ENCODE measurements at regions not wholly inside any gene's neighbourhood (a gene's known extent, or its start where the extent isn't known, plus 50 kb on each side); places are given as distances from the start of the nearest gene placed in this dataset.

- Histone ChIP-seq H3K9ac (ENCODE audit: insufficient read depth, low read length) (no peak overlapping the region), H2AFZ (ENCODE audit: low read length) (no peak overlapping the region), H3K36me3 (ENCODE audit: control insufficient read depth, insufficient read depth, low read length) (no peaks in the 10 kb centered on the region), H3K27me3 (ENCODE audit: control insufficient read depth, insufficient read depth, low read length) (no peaks in the 10 kb centered on the region), H3K4me2 (ENCODE audit: extremely low read depth, insufficient read depth, low read length) (no peak overlapping the region), H3K4me3 (replicated peaks in 1 of 4; ENCODE audit: control extremely low read depth in 1 of 4, insufficient read depth in 1 of 4, low read depth in 3 of 4, low read length in 4 of 4) (no peak overlapping the region), H3K27ac (ENCODE audit: insufficient read depth, low read length) (no peak overlapping the region), H3K9me3 (ENCODE audit: control insufficient read depth, insufficient read depth, low read depth, low read length) (no peaks in the 10 kb centered on the region), H3K79me2 (ENCODE audit: control insufficient read depth, insufficient read depth, low read length) (no peaks in the 10 kb centered on the region), H4K20me1 (ENCODE audit: control insufficient read depth, extremely low read depth, insufficient read depth, low read length) (no peaks in the 10 kb centered on the region), H3K4me1 (ENCODE audit: control insufficient read depth, extremely low read depth, insufficient read depth, low read length) (no peaks in the 10 kb centered on the region)
- TF ChIP-seq EZH2 (IDR thresholded peaks at IDR 0.05; ENCODE audit: low read length, missing control alignments) = no peak
- TF ChIP-seq, protein P1, sequence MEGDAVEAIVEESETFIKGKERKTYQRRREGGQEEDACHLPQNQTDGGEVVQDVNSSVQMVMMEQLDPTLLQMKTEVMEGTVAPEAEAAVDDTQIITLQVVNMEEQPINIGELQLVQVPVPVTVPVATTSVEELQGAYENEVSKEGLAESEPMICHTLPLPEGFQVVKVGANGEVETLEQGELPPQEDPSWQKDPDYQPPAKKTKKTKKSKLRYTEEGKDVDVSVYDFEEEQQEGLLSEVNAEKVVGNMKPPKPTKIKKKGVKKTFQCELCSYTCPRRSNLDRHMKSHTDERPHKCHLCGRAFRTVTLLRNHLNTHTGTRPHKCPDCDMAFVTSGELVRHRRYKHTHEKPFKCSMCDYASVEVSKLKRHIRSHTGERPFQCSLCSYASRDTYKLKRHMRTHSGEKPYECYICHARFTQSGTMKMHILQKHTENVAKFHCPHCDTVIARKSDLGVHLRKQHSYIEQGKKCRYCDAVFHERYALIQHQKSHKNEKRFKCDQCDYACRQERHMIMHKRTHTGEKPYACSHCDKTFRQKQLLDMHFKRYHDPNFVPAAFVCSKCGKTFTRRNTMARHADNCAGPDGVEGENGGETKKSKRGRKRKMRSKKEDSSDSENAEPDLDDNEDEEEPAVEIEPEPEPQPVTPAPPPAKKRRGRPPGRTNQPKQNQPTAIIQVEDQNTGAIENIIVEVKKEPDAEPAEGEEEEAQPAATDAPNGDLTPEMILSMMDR (conservative IDR thresholded peaks at IDR 0.05 in 1 of 2, IDR thresholded peaks at IDR 0.05 in 1 of 2; ENCODE audit: low read depth in 1 of 2, low read length in 2 of 2) = no peak
- DNase-seq (ENCODE audit: low read depth in 2 of 2) = no peak
Measured at GRCh38 chr15:97162805-97163495, 797.6 kb upstream of the ARRDC4 start.

DNA sequence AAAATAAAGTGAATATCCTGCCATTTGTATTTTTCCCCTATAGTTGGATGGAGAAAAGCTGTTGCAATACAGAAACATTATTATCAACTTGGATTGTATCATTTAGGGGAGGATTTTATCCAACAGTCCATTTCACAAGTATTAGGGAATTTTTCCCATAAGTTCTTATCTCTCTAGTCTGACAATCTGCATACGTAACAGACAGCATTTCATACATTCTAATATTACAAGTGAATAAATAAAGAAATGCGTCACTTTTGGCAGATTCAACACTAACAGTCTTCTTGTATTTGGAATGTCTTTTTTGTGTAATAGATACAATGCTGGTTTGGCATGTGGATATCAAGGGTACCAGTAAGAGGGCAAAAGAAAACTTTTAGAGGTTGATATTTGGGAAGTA is 795.3 kb upstream of the ARRDC4 start:
- no peaks in the 10 kb centered on the region for H3K4me1 ChIP-seq (ENCODE audit: control insufficient read depth, extremely low read depth, insufficient read depth, low read length)
- no peak overlapping the region for H3K4me2 ChIP-seq (ENCODE audit: extremely low read depth, insufficient read depth, low read length)
- no peaks in the 10 kb centered on the region for H3K36me3 ChIP-seq (ENCODE audit: control insufficient read depth, insufficient read depth, low read length)
- no peaks in the 10 kb centered on the region for H3K27me3 ChIP-seq (ENCODE audit: control insufficient read depth, insufficient read depth, low read length)
- no peak overlapping the region for H3K9ac ChIP-seq (ENCODE audit: insufficient read depth, low read length)
- no peaks in the 10 kb centered on the region for H4K20me1 ChIP-seq (ENCODE audit: control insufficient read depth, extremely low read depth, insufficient read depth, low read length)
- no peaks in the 10 kb centered on the region for H3K9me3 ChIP-seq (ENCODE audit: control insufficient read depth, insufficient read depth, low read depth, low read length)
- TF ChIP-seq, protein P1 (conservative IDR thresholded peaks at IDR 0.05 in 1 of 2, IDR thresholded peaks at IDR 0.05 in 1 of 2; ENCODE audit: low read depth in 1 of 2, low read length in 2 of 2) = no peak
- TF ChIP-seq EZH2 (IDR thresholded peaks at IDR 0.05; ENCODE audit: low read length, missing control alignments) = no peak
- H3K27ac ChIP-seq (ENCODE audit: insufficient read depth, low read length) = no peak overlapping the region
- H2AFZ ChIP-seq (ENCODE audit: low read length) = no peak overlapping the region
- peak in 1 of 2 donors; percentile 30 for DNase-seq (ENCODE audit: low read depth in 2 of 2)
- no peak overlapping the region for H3K4me3 ChIP-seq (replicated peaks in 1 of 4; ENCODE audit: control extremely low read depth in 1 of 4, insufficient read depth in 1 of 4, low read depth in 3 of 4, low read length in 4 of 4)
- H3K79me2 ChIP-seq (ENCODE audit: control insufficient read depth, insufficient read depth, low read length) = no peaks in the 10 kb centered on the region

GRCh38 chr15:97168704-97169475 is 791.6 kb upstream of the ARRDC4 start:
- Histone ChIP-seq H3K27ac (ENCODE audit: insufficient read depth, low read length) (no peak overlapping the region), H3K4me3 (replicated peaks in 1 of 4; ENCODE audit: control extremely low read depth in 1 of 4, insufficient read depth in 1 of 4, low read depth in 3 of 4, low read length in 4 of 4) (no peak overlapping the region), H3K79me2 (ENCODE audit: control insufficient read depth, insufficient read depth, low read length) (no peaks in the 10 kb centered on the region), H4K20me1 (ENCODE audit: control insufficient read depth, extremely low read depth, insufficient read depth, low read length) (no peaks in the 10 kb centered on the region), H2AFZ (ENCODE audit: low read length) (no peak overlapping the region), H3K9ac (ENCODE audit: insufficient read depth, low read length) (no peak overlapping the region), H3K9me3 (ENCODE audit: control insufficient read depth, insufficient read depth, low read depth, low read length) (no peaks in the 10 kb centered on the region), H3K36me3 (ENCODE audit: control insufficient read depth, insufficient read depth, low read length) (no peaks in the 10 kb centered on the region), H3K27me3 (ENCODE audit: control insufficient read depth, insufficient read depth, low read length) (no peaks in the 10 kb centered on the region), H3K4me2 (ENCODE audit: extremely low read depth, insufficient read depth, low read length) (no peak overlapping the region), H3K4me1 (ENCODE audit: control insufficient read depth, extremely low read depth, insufficient read depth, low read length) (no peaks in the 10 kb centered on the region)
- DNase-seq (ENCODE audit: low read depth in 2 of 2) = no peak
- TF ChIP-seq, protein P1 (conservative IDR thresholded peaks at IDR 0.05 in 1 of 2, IDR thresholded peaks at IDR 0.05 in 1 of 2; ENCODE audit: low read depth in 1 of 2, low read length in 2 of 2) = no peak
- no peak for TF ChIP-seq EZH2 (IDR thresholded peaks at IDR 0.05; ENCODE audit: low read length, missing control alignments)

All from fibroblast of lung (primary cell).